Suprapubic skin (tissue), 4 donors: ENCODE measurements at regions not wholly inside any gene's neighbourhood (a gene's known extent, or its start where the extent isn't known, plus 50 kb on each side); places are given as distances from the start of the nearest gene placed in this dataset.

Experiments
- DNase-seq, 2 donors: peaks; one replicate each; pipeline ENCODE4 v3.0.0-alpha.2; 2019; ENCODE audit warnings: low spot score in 2 of 2
- H3K27ac ChIP-seq: fragments of 200-600 bp; sonication (generic); one replicate; pipeline ENCODE4 v1.5.1; 2019
- H3K27me3 ChIP-seq: fragments of 200-600 bp; sonication (generic); one replicate; pipeline ENCODE4 v1.5.1; 2019
- H3K36me3 ChIP-seq: fragments of 200-600 bp; sonication (generic); one replicate; pipeline ENCODE4 v1.5.1; 2019
- H3K4me1 ChIP-seq: fragments of 200-600 bp; sonication (generic); one replicate; pipeline ENCODE4 v1.5.1; 2019
- H3K4me3 ChIP-seq: fragments of 200-600 bp; sonication (generic); one replicate; pipeline ENCODE4 v1.5.1; 2019; ENCODE audit warnings: mild to moderate bottlenecking
- H3K9me3 ChIP-seq: fragments of 200-600 bp; sonication (generic); one replicate; pipeline ENCODE4 v1.5.1; 2019
- EP300 ChIP-seq: sonication (generic); formaldehyde crosslinking; IDR thresholded peaks from one replicate; pipeline ENCODE4 v1.6.1; 2017; ENCODE audit warnings: antibody characterized with exemption
- POLR2A ChIP-seq, 2 donors: fragments of 450-650 bp; IDR thresholded peaks; one replicate each; pipeline ENCODE4 v1.6.1; 2017; ENCODE audit warnings: antibody characterized with exemption in 2 of 2, mild to moderate bottlenecking in 2 of 2, moderate library complexity in 2 of 2
- POLR2AphosphoS5 ChIP-seq, 3 donors: sonication (generic); formaldehyde crosslinking; IDR thresholded peaks; one replicate each; pipeline ENCODE4 v1.6.1; 2017; ENCODE audit warnings: antibody characterized with exemption in 3 of 3
- WGBS: methylation state at CpG from one replicate; pipeline ENCODE4 v1.1.5; 2018; 5-methylcytosine and 5-hydroxymethylcytosine counted together
- TF ChIP-seq, protein P1 (sequence below), 2 donors: fragments of 200-600 bp in 1 of 2; fragments of 450-650 bp in 1 of 2; sonication (generic) in 1 of 2; IDR thresholded peaks; one replicate each; pipeline ENCODE4 v1.5.1; 2016 to 2019; ENCODE audit warnings: antibody characterized with exemption in 2 of 2, mild to moderate bottlenecking in 1 of 2, moderate library complexity in 1 of 2

DNA sequence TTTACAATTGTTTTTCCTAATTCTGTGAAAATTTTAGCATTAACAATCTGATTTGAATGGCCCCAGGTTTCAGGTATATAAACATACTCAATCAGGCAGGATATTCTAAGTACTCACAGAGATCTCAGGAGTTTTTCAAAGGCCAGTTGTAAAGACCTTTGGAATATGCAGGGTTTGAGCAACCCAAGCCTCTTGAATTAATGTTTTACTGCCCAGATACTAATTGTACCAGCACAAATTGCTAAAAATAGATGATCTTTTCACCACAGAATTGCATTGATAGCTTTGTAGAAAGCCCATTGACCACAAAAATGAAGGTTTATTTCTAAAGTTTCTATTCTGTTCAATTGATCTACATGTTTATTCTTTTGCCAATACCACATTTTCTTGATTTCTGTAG lies 186.5 kb downstream of the OSTF1 start:
- Histone ChIP-seq H3K4me1 (no peaks in the 10 kb centered on the region), H3K27me3 (no peaks in the 10 kb centered on the region), H3K27ac (no peak overlapping the region), H3K9me3 (peaks cover 8% of the 10 kb centered on the region), H3K36me3 (no peaks in the 10 kb centered on the region), H3K4me3 (no peak overlapping the region)
- no peak for TF ChIP-seq POLR2A (IDR thresholded peaks at IDR 0.05)
- TF ChIP-seq, protein P1, sequence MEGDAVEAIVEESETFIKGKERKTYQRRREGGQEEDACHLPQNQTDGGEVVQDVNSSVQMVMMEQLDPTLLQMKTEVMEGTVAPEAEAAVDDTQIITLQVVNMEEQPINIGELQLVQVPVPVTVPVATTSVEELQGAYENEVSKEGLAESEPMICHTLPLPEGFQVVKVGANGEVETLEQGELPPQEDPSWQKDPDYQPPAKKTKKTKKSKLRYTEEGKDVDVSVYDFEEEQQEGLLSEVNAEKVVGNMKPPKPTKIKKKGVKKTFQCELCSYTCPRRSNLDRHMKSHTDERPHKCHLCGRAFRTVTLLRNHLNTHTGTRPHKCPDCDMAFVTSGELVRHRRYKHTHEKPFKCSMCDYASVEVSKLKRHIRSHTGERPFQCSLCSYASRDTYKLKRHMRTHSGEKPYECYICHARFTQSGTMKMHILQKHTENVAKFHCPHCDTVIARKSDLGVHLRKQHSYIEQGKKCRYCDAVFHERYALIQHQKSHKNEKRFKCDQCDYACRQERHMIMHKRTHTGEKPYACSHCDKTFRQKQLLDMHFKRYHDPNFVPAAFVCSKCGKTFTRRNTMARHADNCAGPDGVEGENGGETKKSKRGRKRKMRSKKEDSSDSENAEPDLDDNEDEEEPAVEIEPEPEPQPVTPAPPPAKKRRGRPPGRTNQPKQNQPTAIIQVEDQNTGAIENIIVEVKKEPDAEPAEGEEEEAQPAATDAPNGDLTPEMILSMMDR (IDR thresholded peaks at IDR 0.05): no peak
- TF ChIP-seq POLR2AphosphoS5 (IDR thresholded peaks at IDR 0.05): no peak
- no peak for TF ChIP-seq EP300
- no peak for DNase-seq

DNA sequence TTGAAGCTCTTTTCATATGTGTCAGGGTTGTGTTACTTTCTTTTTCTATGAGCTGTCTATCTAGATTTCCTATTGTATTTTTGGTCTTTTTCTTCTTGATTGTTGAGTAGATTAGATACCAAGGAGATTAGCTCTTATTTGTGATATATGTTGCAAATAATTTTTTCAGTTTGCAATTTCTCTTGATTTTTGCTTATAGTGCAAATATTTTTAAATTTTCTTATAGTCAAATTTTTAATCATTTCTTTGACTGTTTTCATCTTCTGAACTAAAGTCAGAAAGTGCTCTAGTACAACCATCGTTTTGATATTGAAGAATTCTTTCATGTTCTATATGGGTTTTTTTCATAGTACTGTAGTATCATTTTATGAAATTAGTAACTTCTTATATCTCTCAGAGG lies 193.7 kb downstream of the OSTF1 start:
- Histone ChIP-seq H3K36me3 (no peaks in the 10 kb centered on the region), H3K27ac (no peak overlapping the region), H3K4me1 (no peaks in the 10 kb centered on the region), H3K9me3 (no peaks in the 10 kb centered on the region), H3K27me3 (no peaks in the 10 kb centered on the region), H3K4me3 (no peak overlapping the region)
- no peak for DNase-seq
- 100% methylated on average over 1 of the region's 1 CpG for WGBS
- no peak for TF ChIP-seq EP300
- TF ChIP-seq, protein P1 (IDR thresholded peaks at IDR 0.05): no peak
- TF ChIP-seq POLR2AphosphoS5 (IDR thresholded peaks at IDR 0.05): no peak
- no peak for TF ChIP-seq POLR2A (IDR thresholded peaks at IDR 0.05)

DNA sequence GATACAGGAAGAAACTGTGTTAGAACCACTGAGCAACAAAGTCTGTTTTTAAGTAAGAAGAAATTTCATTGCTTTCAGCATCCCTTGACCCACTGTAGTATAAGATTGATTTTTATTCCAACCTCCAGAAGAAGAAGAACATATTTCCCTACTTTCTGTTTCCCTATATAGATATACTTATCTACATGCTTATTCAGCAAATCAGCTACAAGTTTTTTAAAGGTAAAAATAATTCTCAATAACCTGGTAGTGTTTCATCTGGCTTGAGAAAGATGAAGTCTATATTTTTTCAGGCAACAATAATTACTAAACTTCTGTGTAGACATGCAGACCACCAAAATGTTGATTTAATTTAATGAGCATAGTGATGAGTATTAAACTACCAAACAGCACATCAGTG lies 201.0 kb downstream of the OSTF1 start:
- no peaks in the 10 kb centered on the region for H3K27me3 ChIP-seq

DNA sequence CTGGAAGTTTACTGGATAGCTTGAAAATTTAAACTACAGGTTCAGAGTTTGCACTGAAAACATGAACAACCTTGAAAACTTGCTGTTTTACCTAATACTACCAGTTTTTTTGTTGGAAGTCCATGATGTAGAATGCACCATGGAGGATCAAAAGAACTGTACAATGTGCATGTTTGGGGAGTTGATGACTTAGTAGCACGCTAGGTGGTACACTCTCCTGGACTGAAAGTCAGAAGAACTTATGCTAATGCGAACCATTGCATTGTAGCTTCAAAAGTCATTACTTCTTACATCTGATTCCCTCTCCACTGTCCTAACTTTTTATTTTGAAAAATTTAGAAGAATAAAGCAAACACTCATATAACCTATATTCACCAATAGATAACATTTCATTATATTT lies 211.0 kb downstream of the OSTF1 start:
- TF ChIP-seq POLR2AphosphoS5 (IDR thresholded peaks at IDR 0.05): no peak
- TF ChIP-seq EP300: no peak
- no peak for TF ChIP-seq POLR2A (IDR thresholded peaks at IDR 0.05)
- TF ChIP-seq, protein P1 (IDR thresholded peaks at IDR 0.05): no peak
- Histone ChIP-seq H3K27me3 (no peaks in the 10 kb centered on the region), H3K36me3 (no peaks in the 10 kb centered on the region), H3K27ac (no peak overlapping the region), H3K4me1 (no peaks in the 10 kb centered on the region), H3K9me3 (no peaks in the 10 kb centered on the region), H3K4me3 (no peak overlapping the region)
- WGBS: 96% methylated on average over 2 of the region's 2 CpGs
- DNase-seq: no peak

More for the DNA sequence above, 201.0 kb downstream of the OSTF1 start:
- H3K36me3 ChIP-seq: no peaks in the 10 kb centered on the region
- no peaks in the 10 kb centered on the region for H3K4me1 ChIP-seq
- no peak overlapping the region for H3K27ac ChIP-seq
- H3K4me3 ChIP-seq: no peak overlapping the region
- TF ChIP-seq EP300 (no peak), POLR2A (IDR thresholded peaks at IDR 0.05) (no peak), POLR2AphosphoS5 (IDR thresholded peaks at IDR 0.05) (no peak)
- TF ChIP-seq, protein P1 (IDR thresholded peaks at IDR 0.05): no peak
- no peaks in the 10 kb centered on the region for H3K9me3 ChIP-seq
- DNase-seq: no peak

DNA sequence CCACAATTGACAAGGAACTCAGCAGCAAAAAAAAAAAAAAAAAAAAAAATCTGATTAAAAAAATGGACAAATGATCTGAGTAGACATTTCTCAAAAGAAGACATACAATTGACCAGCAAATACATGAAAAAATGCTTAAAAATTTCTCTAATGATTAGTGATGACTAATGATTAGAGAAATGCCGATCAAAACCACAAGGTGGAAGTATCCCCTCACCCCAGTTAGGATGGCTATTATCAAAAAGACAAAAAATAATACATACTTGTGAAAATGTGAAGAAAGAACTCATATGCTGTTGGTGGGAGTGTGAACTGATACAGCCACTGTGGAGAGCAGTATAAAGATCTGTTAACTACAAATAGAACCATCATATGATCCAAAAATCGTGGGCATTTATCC lies 245.3 kb downstream of the OSTF1 start:
- no peaks in the 10 kb centered on the region for H3K36me3 ChIP-seq
- no peak overlapping the region for H3K4me3 ChIP-seq
- H3K4me1 ChIP-seq: no peaks in the 10 kb centered on the region
- no peak overlapping the region for H3K27ac ChIP-seq
- no peaks in the 10 kb centered on the region for H3K27me3 ChIP-seq
- TF ChIP-seq, protein P1 (IDR thresholded peaks at IDR 0.05): no peak
- TF ChIP-seq POLR2AphosphoS5 (IDR thresholded peaks at IDR 0.05) (no peak), POLR2A (IDR thresholded peaks at IDR 0.05) (no peak), EP300 (no peak)
- peaks cover 10% of the 10 kb centered on the region for H3K9me3 ChIP-seq
- no peak for DNase-seq
- 73% methylated on average over 2 of the region's 2 CpGs for WGBS
